SU-DHL-6 (cell line): ENCODE measurements at regions not wholly inside any gene's neighbourhood (a gene's known extent, or its start where the extent isn't known, plus 50 kb on each side); places are given as distances from the start of the nearest gene placed in this dataset.

Experiments
- EZH2phosphoT487 ChIP-seq: fragments of 200-600 bp; sonication (generic), shearing (Covaris generic); conservative IDR thresholded peaks from 2 replicates; pipeline ENCODE4 v1.6.1; 2018; ENCODE audit warnings: mild to moderate bottlenecking, antibody characterized with exemption, low read length, moderate library complexity, mixed read lengths
- TF ChIP-seq, protein P1 (sequence below): fragments of 200-600 bp; sonication (generic); IDR thresholded peaks from one replicate; pipeline ENCODE4 v1.5.1; 2017; ENCODE audit warnings: antibody characterized with exemption, mild to moderate bottlenecking, low read length, moderate library complexity; ENCODE audit not compliant: insufficient read depth, poor library complexity, severe bottlenecking

DNA sequence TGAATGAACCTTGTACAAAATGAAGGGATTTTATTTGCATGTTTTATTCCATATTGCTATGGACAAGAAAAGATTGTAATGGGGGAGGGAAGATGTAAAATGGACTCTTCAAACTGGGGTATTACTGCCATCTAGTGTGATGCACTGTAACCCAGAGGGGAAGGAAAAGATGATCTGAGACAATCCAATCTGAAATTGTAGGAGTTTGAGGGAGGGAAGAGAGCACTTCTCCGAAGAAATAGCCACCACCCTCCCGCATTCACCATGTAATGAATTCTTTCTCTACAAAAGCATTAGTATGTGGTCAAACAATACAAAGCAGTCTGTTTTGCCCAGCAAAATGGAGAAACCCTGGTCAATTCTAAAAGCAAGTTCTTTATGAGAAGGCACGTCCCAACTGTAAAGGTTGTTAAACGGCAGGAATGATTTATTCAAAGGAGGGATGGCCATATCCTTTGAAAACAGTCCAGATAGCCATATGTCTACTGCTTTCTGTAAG is 679.5 kb upstream of the NRSN1 start:
- TF ChIP-seq, protein P1, sequence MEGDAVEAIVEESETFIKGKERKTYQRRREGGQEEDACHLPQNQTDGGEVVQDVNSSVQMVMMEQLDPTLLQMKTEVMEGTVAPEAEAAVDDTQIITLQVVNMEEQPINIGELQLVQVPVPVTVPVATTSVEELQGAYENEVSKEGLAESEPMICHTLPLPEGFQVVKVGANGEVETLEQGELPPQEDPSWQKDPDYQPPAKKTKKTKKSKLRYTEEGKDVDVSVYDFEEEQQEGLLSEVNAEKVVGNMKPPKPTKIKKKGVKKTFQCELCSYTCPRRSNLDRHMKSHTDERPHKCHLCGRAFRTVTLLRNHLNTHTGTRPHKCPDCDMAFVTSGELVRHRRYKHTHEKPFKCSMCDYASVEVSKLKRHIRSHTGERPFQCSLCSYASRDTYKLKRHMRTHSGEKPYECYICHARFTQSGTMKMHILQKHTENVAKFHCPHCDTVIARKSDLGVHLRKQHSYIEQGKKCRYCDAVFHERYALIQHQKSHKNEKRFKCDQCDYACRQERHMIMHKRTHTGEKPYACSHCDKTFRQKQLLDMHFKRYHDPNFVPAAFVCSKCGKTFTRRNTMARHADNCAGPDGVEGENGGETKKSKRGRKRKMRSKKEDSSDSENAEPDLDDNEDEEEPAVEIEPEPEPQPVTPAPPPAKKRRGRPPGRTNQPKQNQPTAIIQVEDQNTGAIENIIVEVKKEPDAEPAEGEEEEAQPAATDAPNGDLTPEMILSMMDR = no peak
- no peak for TF ChIP-seq EZH2phosphoT487
